Heart left ventricle (tissue), 16 donors: ENCODE measurements at regions not wholly inside any gene's neighbourhood (a gene's known extent, or its start where the extent isn't known, plus 50 kb on each side); places are given as distances from the start of the nearest gene placed in this dataset.

Experiments
- ATAC-seq, 4 donors: fragments of 200-7000 bp; cut with Tn5 transposase; one replicate each; pipeline ENCODE4 v1.9.1; 2020 to 2022; ENCODE audit warnings: moderate library complexity in 4 of 4, mild to moderate bottlenecking in 3 of 4, moderate number of reproducible peaks in 1 of 4
- DNase-seq, 5 donors: peaks; one replicate each; pipeline ENCODE4 v3.0.0-alpha.2; 2020
- H3K27ac ChIP-seq, 12 donors: fragments of 200-600 bp; sonication (generic) in 4 of 12; one replicate each; pipeline versions ENCODE4 v1.5.0 to v1.8.0; 2016 to 2022; ENCODE audit warnings: mild to moderate bottlenecking in 2 of 12
- H3K27me3 ChIP-seq, 9 donors: fragments of 200-600 bp; sonication (generic) in 2 of 9; one replicate each; pipeline versions ENCODE4 v1.5.1 to v1.8.0; 2016 to 2022; ENCODE audit warnings: mild to moderate bottlenecking in 3 of 9
- H3K36me3 ChIP-seq, 9 donors: fragments of 200-600 bp; sonication (generic) in 2 of 9; one replicate each; pipeline versions ENCODE4 v1.5.0 to v1.8.0; 2018 to 2022; ENCODE audit warnings: mild to moderate bottlenecking in 2 of 9
- H3K4me1 ChIP-seq, 12 donors: fragments of 200-600 bp; sonication (generic) in 4 of 12; one replicate each; pipeline versions ENCODE4 v1.5.0 to v1.8.0; 2016 to 2022; ENCODE audit warnings: mild to moderate bottlenecking in 3 of 12
- H3K4me3 ChIP-seq, 12 donors: fragments of 200-600 bp; sonication (generic) in 4 of 12; one replicate each; pipeline versions ENCODE4 v1.5.0 to v1.8.0; 2017 to 2022; ENCODE audit warnings: mild to moderate bottlenecking in 9 of 12, moderate library complexity in 4 of 12
- H3K9me3 ChIP-seq, 12 donors: fragments of 200-600 bp; sonication (generic) in 4 of 12; one replicate each; pipeline versions ENCODE4 v1.5.0 to v1.8.0; 2016 to 2022; ENCODE audit warnings: mild to moderate bottlenecking in 1 of 12
- CTCF ChIP-seq, 12 donors: fragments of 200-600 bp; sonication (generic) in 4 of 12; IDR thresholded peaks; one replicate each; pipeline versions ENCODE4 v1.5.0 to v1.8.0; 2018 to 2022; ENCODE audit warnings: antibody characterized with exemption in 12 of 12, mild to moderate bottlenecking in 5 of 12
- POLR2A ChIP-seq, 2 donors: fragments of 450-650 bp; IDR thresholded peaks; one replicate each; pipeline ENCODE4 v1.6.1; 2017; ENCODE audit warnings: antibody characterized with exemption in 2 of 2, mild to moderate bottlenecking in 2 of 2, moderate library complexity in 2 of 2
- WGBS, 4 donors: extraction: QIAGEN DNeasy Blood & Tissue Kit in 2 of 4; methylation state at CpG; one replicate each; pipeline versions ENCODE4 v1.1.5 to v1.1.7; 2013 to 2018; 5-methylcytosine and 5-hydroxymethylcytosine counted together
- intact Hi-C, 10 donors: fragments of 100-400 bp; cut with DNase I; formaldehyde crosslinking; loops; one replicate each; pipeline versions ENCODE4 v1.11.1 to v1.14.2; 2022
- donor health status: ischemic (EF 13 %, LVEDD 7.1; RV severe dilation, severe dysfunction).
- donor health status: healthy with polysubstance abuse.
- donor health status: DM: no; HTN: yes; CAD: no.
- donor health status: DM: no; HTN: no; CAD: no.
- donor health status: ischemic (EF 25% LVEDD 6.9; RV normal size, moderate dysfunction).
- donor health status: ischemic (EF 25% LVEDD 5.7; RV mildly dilated, moderate dysfunction).
- donor health status: healthy.
- donor health status: DM: yes; HTN: yes; CAD: no.
- donor health status: ischemic (EF 35%, LVEDD 5.7; RV mildly dilated, moderate dysfunction).
- donor health status: nonischemic (EF 11% LVEDD 7.7; RV severe dilation, severe dysfunction).
- donor health status: DM: yes; HTN: yes; CAD: no.
- donor health status: PGD.
- donor health status: ischemic (EF 29% LVEDD 5.4; RV normal size, mild dysfunction).
- donor health status: nonischemic (EF 23%, LVEDD 6.1; RV moderate dilation, normal function).

GRCh38 chr14:96944297-96944696 lies 147.1 kb downstream of the VRK1 start:
- H3K4me1 ChIP-seq = peaks cover 0 to 6% (median 0%) of the 10 kb centered on the region in 12 donors
- no peak overlapping the region for H3K4me3 ChIP-seq
- DNase-seq = no peak
- H3K27me3 ChIP-seq = no peaks in the 10 kb centered on the region
- WGBS, 4 donors = 51 to 68% (median 61%) methylated on average over 6 of the region's 6 CpGs
- no peaks in the 10 kb centered on the region for H3K36me3 ChIP-seq
- intact Hi-C loops = no loop called here
- H3K27ac ChIP-seq = no peak overlapping the region
- TF ChIP-seq POLR2A (IDR thresholded peaks at IDR 0.05) (no peak), CTCF (IDR thresholded peaks at IDR 0.05) (no peak)
- no peaks in the 10 kb centered on the region for H3K9me3 ChIP-seq
- ATAC-seq = no peak

GRCh38 chr14:96945721-96946120 lies 148.5 kb downstream of the VRK1 start:
- Histone ChIP-seq H3K27me3 (no peaks in the 10 kb centered on the region), H3K4me3 (no peak overlapping the region), H3K4me1 (peaks cover 0 to 17% (median 0%) of the 10 kb centered on the region in 12 donors), H3K9me3 (no peaks in the 10 kb centered on the region), H3K27ac (no peak overlapping the region), H3K36me3 (no peaks in the 10 kb centered on the region)
- 85 to 91% (median 88%) methylated on average over 7 of the region's 7 CpGs for WGBS, 4 donors
- TF ChIP-seq POLR2A (IDR thresholded peaks at IDR 0.05) = no peak
- TF ChIP-seq CTCF (IDR thresholded peaks at IDR 0.05) = no peak
- DNase-seq = no peak
- intact Hi-C loops = no loop called here
- no peak for ATAC-seq

- peak overlapping the region in 1 of 12 donors; percentile 51 for H3K27ac ChIP-seq
- DNase-seq = no peak
- TF ChIP-seq CTCF (IDR thresholded peaks at IDR 0.05) (no peak), POLR2A (IDR thresholded peaks at IDR 0.05) (no peak)
- H3K4me3 ChIP-seq = no peak overlapping the region
- intact Hi-C loops = no loop called here
- ATAC-seq = no peak
- H3K36me3 ChIP-seq = no peaks in the 10 kb centered on the region
- H3K27me3 ChIP-seq = no peaks in the 10 kb centered on the region
- WGBS, 4 donors = 88 to 91% (median 88%) methylated on average over 3 of the region's 3 CpGs
- H3K4me1 ChIP-seq = peaks cover 0 to 17% (median 0%) of the 10 kb centered on the region in 12 donors
- H3K9me3 ChIP-seq = no peaks in the 10 kb centered on the region
Observed at GRCh38 chr14:96949594-96949993, 152.4 kb downstream of the VRK1 start.

GRCh38 chr14:96951511-96951910 lies 154.3 kb downstream of the VRK1 start:
- intact Hi-C loops = no loop called here
- 89 to 92% (median 89%) methylated on average over 7 of the region's 7 CpGs for WGBS, 4 donors
- Histone ChIP-seq H3K4me1 (peaks cover 0 to 17% (median 0%) of the 10 kb centered on the region in 12 donors), H3K9me3 (no peaks in the 10 kb centered on the region), H3K27me3 (no peaks in the 10 kb centered on the region), H3K27ac (no peak overlapping the region), H3K4me3 (no peak overlapping the region), H3K36me3 (no peaks in the 10 kb centered on the region)
- DNase-seq (no peak), ATAC-seq (no peak)
- TF ChIP-seq CTCF (IDR thresholded peaks at IDR 0.05) = no peak
- TF ChIP-seq POLR2A (IDR thresholded peaks at IDR 0.05) = no peak
